Hematopoietic multipotent progenitor cell treated with erythropoietin and hydrocortisone succinate and interleukin-3 and kit ligand, for 4 days (in vitro differentiated cells): ENCODE measurements at regions not wholly inside any gene's neighbourhood (a gene's known extent, or its start where the extent isn't known, plus 50 kb on each side); places are given as distances from the start of the nearest gene placed in this dataset.

Experiments
- DNase-seq: peaks from one replicate; pipeline ENCODE4 v3.0.0-alpha.2; 2015

DNA sequence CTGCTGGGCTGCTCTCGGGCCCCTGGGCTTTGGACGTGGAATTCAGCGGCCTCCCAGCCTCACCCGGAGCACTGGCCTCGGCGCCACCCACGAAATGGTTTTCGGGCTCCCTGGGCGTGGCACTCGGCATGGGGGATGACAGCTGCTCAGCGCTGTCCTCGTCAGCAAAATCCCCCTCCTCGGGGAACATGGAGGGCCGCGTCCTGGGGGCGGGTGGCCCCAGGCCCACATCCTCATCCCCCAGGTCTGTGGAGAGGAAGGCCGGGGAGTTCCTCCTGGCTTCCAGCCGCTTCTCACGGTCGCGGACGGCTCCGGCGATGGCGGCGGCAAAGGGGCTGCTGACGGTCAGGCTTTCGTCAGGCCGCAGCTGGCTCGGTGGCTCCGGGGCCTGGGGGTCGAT lies 88.4 kb downstream of the CTTN start:
- DNase-seq = no peak

GRCh38 chr11:70487160-70487559 lies 88.8 kb downstream of the CTTN start:
- DNase-seq = no peak

- peak; percentile 51 for DNase-seq
These were observed 89.4 kb downstream of the CTTN start for GRCh38 chr11:70487756-70488155.

- DNase-seq = no peak
These were observed 89.9 kb downstream of the CTTN start for GRCh38 chr11:70488171-70488703.

GRCh38 chr11:70489276-70489675 lies 90.9 kb downstream of the CTTN start:
- no peak for DNase-seq

GRCh38 chr11:70490208-70490607 lies 91.9 kb downstream of the CTTN start:
- DNase-seq = no peak

DNA sequence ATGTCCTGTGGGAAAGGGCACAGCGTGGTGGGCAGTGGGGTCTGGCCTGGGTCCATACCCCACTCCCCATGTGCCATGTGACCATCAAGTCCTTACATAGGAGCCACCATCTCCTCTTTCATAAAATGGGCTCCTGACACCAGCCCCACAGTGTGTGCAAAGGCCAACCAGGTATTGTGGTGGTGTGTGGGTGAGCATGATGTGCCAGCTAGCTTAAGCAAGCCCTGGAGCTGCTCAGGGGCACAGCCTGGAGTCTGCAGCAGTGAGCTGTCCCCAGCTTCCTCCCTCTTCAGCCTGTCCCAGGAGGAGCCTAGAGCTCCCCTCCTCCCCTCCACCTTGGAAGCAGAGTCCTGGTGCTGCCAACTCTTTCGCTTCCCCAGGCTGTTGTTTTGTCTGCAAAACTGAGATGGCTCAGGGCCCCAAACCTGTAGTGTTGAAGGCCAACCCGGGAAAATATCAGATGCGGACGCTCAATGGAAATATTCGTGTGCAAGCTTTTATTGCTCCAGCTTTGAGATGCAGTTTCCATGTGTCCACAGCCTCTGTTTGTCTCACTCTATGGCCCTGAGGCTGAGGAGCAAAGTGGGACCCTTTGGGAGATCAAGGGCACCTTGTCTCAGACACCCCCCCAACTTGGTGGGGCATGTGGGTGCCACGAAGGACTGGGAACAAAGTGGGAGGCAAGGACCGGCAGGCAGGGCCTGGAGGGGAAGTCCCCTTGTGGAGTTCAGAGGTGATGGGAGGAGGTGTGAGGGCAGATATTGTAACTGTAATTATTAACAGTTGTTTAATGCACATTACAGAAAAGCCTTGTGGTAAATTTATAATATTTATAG lies 92.6 kb downstream of the CTTN start:
- DNase-seq = no peak

GRCh38 chr11:70491696-70492472 lies 93.6 kb downstream of the CTTN start:
- no peak for DNase-seq

GRCh38 chr11:70493089-70493474 lies 94.8 kb downstream of the CTTN start:
- DNase-seq = no peak

DNA sequence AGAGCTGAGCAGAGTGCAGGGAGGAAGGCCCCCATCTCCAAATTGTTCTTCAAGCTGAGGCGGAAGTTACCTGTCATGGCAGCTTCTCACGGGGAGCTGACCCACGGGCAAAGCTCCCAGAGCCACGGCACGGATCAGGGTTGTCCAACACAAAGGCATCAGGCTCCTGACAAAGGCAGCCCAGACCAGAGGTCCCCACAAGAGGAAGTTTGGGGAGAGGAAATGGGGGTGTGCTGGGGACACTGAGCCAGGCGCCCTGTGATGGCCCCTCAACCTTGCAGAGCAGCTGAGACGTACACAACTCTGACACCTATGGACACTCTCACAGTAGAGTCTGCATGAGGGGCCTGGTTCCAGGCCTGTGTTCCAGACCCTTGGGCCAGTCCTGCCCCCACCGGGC lies 95.6 kb downstream of the CTTN start:
- DNase-seq = no peak

GRCh38 chr11:70494559-70495350 lies 96.4 kb downstream of the CTTN start:
- no peak for DNase-seq

GRCh38 chr11:70495351-70496310 lies 97.3 kb downstream of the CTTN start:
- DNase-seq = no peak

- DNase-seq = no peak
These were observed 98.5 kb downstream of the CTTN start for GRCh38 chr11:70496591-70497535.

- no peak for DNase-seq
These were observed 99.3 kb downstream of the CTTN start for GRCh38 chr11:70497536-70498075.

GRCh38 chr11:70498171-70498571 lies 99.8 kb downstream of the CTTN start:
- DNase-seq = no peak

- DNase-seq = no peak
These were observed 100.9 kb downstream of the CTTN start for GRCh38 chr11:70498976-70499801.

DNA sequence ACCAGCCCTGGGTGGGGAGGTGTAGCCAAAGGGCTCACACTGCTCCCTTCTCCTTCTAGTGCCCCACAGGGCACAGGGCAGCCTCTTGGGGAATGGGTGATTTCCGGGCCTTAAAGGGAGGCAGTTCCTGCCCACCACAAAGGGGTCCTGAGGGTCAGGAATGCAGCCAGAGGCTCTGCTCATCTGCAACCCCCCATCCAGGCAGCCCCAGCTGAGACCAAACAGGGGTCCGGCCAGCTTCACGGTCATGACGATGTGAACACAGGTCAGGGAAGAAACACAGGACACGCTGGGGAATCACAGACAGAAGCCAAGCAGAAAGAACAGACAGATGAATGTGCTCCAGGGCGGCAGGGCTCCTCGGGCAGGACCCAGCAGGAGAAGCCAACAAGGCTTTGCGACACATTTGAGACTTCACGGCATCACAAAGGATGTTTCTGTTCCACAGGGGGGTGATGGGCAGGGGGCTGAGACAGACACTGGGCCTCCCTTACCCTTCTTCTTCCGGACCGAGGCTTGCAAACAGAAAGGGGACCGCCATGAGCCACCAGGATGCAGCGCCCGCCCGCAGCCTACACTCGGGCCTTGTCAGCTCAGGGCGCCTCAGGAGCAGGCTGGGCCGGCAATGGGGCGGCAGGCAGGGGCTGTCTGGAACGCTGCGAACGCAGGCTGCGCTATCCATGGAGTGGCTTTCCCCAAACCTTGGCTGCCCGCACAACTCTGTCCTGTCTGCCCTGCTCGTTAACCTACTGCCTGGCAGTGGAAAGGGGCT lies 101.9 kb downstream of the CTTN start:
- DNase-seq = no peak

- DNase-seq = no peak
These were observed 102.9 kb downstream of the CTTN start for GRCh38 chr11:70501051-70501901.
